ENCODE measurements at regions not wholly inside any gene's neighbourhood (a gene's known extent, or its start where the extent isn't known, plus 50 kb on each side); places are given as distances from the start of the nearest gene placed in this dataset.

- no peaks in the 10 kb centered on the region for H3K36me3 Mint-ChIP-seq
- intact Hi-C loops (cut with micrococcal nuclease): no loop called here
- H3K9me3 Mint-ChIP-seq: no peaks in the 10 kb centered on the region
- Histone ChIP-seq H3K4me3 (ENCODE audit: low read length) (no peak overlapping the region), H3K27me3 (ENCODE audit: control insufficient read depth in 2 of 2, insufficient read depth in 2 of 2, low read length in 2 of 2) (no peaks in the 10 kb centered on the region), H3K36me3 (ENCODE audit: control insufficient read depth in 2 of 3, insufficient read depth in 3 of 3, low read length in 3 of 3) (no peaks in the 10 kb centered on the region), H3K9me3 (ENCODE audit: control insufficient read depth in 2 of 3, low read length in 3 of 3) (no peaks in the 10 kb centered on the region), H3K27ac (ENCODE audit: low read depth, low read length) (no peak overlapping the region), H3K4me1 (ENCODE audit: control insufficient read depth in 2 of 2, insufficient read depth in 2 of 2, low read length in 2 of 2) (no peaks in the 10 kb centered on the region)
- ChIA-PET CTCF (no interaction called here), POLR2A (no interaction called here)
- no peaks in the 10 kb centered on the region for H3K27me3 Mint-ChIP-seq
- peak overlapping the region in 1 of 9 donors; percentile 78 for H3K27ac Mint-ChIP-seq
- DNase-seq (no peak), ATAC-seq (no peak)
- H3K4me1 Mint-ChIP-seq: peaks cover 0 to 3% (median 0%) of the 10 kb centered on the region in 7 donors
- H3K4me3 Mint-ChIP-seq: no peak overlapping the region
Observed at GRCh38 chr10:78911533-78912340, 157.0 kb upstream of the ZMIZ1 start.

GRCh38 chr10:78912361-78913218 is 156.2 kb upstream of the ZMIZ1 start:
- Mint-ChIP-seq H3K9me3 (no peaks in the 10 kb centered on the region), H3K36me3 (no peaks in the 10 kb centered on the region), H3K27me3 (peaks cover 0 to 5% (median 0%) of the 10 kb centered on the region in 5 donors), H3K4me1 (peaks cover 0 to 2% (median 0%) of the 10 kb centered on the region in 7 donors), H3K27ac (peak overlapping the region in 1 of 9 donors; percentile 17), H3K4me3 (no peak overlapping the region)
- Histone ChIP-seq H3K4me3 (ENCODE audit: low read length) (no peak overlapping the region), H3K27me3 (ENCODE audit: control insufficient read depth in 2 of 2, insufficient read depth in 2 of 2, low read length in 2 of 2) (no peaks in the 10 kb centered on the region), H3K36me3 (ENCODE audit: control insufficient read depth in 2 of 3, insufficient read depth in 3 of 3, low read length in 3 of 3) (no peaks in the 10 kb centered on the region), H3K4me1 (ENCODE audit: control insufficient read depth in 2 of 2, insufficient read depth in 2 of 2, low read length in 2 of 2) (no peaks in the 10 kb centered on the region), H3K9me3 (ENCODE audit: control insufficient read depth in 2 of 3, low read length in 3 of 3) (no peaks in the 10 kb centered on the region), H3K27ac (ENCODE audit: low read depth, low read length) (no peak overlapping the region)
- POLR2A ChIA-PET: no interaction called here
- CTCF ChIA-PET: no interaction called here
- DNase-seq (no peak), ATAC-seq (no peak)
- intact Hi-C loops (cut with micrococcal nuclease): no loop called here

- peaks cover 0 to 2% (median 0%) of the 10 kb centered on the region in 7 donors for H3K4me1 Mint-ChIP-seq
- CTCF ChIA-PET: no interaction called here
- intact Hi-C loops (cut with micrococcal nuclease): no loop called here
- Histone ChIP-seq H3K27ac (ENCODE audit: low read depth, low read length) (no peak overlapping the region), H3K4me3 (ENCODE audit: low read length) (no peak overlapping the region), H3K9me3 (ENCODE audit: control insufficient read depth in 2 of 3, low read length in 3 of 3) (no peaks in the 10 kb centered on the region), H3K36me3 (ENCODE audit: control insufficient read depth in 2 of 3, insufficient read depth in 3 of 3, low read length in 3 of 3) (no peaks in the 10 kb centered on the region), H3K4me1 (ENCODE audit: control insufficient read depth in 2 of 2, insufficient read depth in 2 of 2, low read length in 2 of 2) (no peaks in the 10 kb centered on the region), H3K27me3 (ENCODE audit: control insufficient read depth in 2 of 2, insufficient read depth in 2 of 2, low read length in 2 of 2) (no peaks in the 10 kb centered on the region)
- H3K36me3 Mint-ChIP-seq: no peaks in the 10 kb centered on the region
- peaks cover 0 to 8% (median 0%) of the 10 kb centered on the region in 5 donors for H3K27me3 Mint-ChIP-seq
- POLR2A ChIA-PET: no interaction called here
- H3K4me3 Mint-ChIP-seq: no peak overlapping the region
- DNase-seq (no peak), ATAC-seq (no peak)
- no peak overlapping the region for H3K27ac Mint-ChIP-seq
- no peaks in the 10 kb centered on the region for H3K9me3 Mint-ChIP-seq
Observed at GRCh38 chr10:78913219-78914059, 155.3 kb upstream of the ZMIZ1 start.

GRCh38 chr10:78914060-78914378 is 154.7 kb upstream of the ZMIZ1 start:
- Histone ChIP-seq H3K36me3 (ENCODE audit: control insufficient read depth in 2 of 3, insufficient read depth in 3 of 3, low read length in 3 of 3) (no peaks in the 10 kb centered on the region), H3K4me1 (ENCODE audit: control insufficient read depth in 2 of 2, insufficient read depth in 2 of 2, low read length in 2 of 2) (no peaks in the 10 kb centered on the region), H3K4me3 (ENCODE audit: low read length) (no peak overlapping the region), H3K27me3 (ENCODE audit: control insufficient read depth in 2 of 2, insufficient read depth in 2 of 2, low read length in 2 of 2) (no peaks in the 10 kb centered on the region), H3K9me3 (ENCODE audit: control insufficient read depth in 2 of 3, low read length in 3 of 3) (no peaks in the 10 kb centered on the region), H3K27ac (ENCODE audit: low read depth, low read length) (no peak overlapping the region)
- no peaks in the 10 kb centered on the region for H3K36me3 Mint-ChIP-seq
- CTCF ChIA-PET: no interaction called here
- no peak overlapping the region for H3K27ac Mint-ChIP-seq
- DNase-seq (no peak), ATAC-seq (no peak)
- no peaks in the 10 kb centered on the region for H3K9me3 Mint-ChIP-seq
- H3K4me3 Mint-ChIP-seq: no peak overlapping the region
- POLR2A ChIA-PET: no interaction called here
- intact Hi-C loops (cut with micrococcal nuclease): no loop called here
- peaks cover 0 to 2% (median 0%) of the 10 kb centered on the region in 7 donors for H3K4me1 Mint-ChIP-seq
- H3K27me3 Mint-ChIP-seq: peaks cover 0 to 8% (median 0%) of the 10 kb centered on the region in 5 donors

GRCh38 chr10:78914502-78915189 is 154.1 kb upstream of the ZMIZ1 start:
- Mint-ChIP-seq H3K27me3 (peaks cover 0 to 8% (median 0%) of the 10 kb centered on the region in 5 donors), H3K27ac (no peak overlapping the region), H3K9me3 (no peaks in the 10 kb centered on the region), H3K4me3 (no peak overlapping the region), H3K36me3 (no peaks in the 10 kb centered on the region), H3K4me1 (peaks cover 0 to 2% (median 0%) of the 10 kb centered on the region in 7 donors)
- DNase-seq: no peak
- Histone ChIP-seq H3K27ac (ENCODE audit: low read depth, low read length) (no peak overlapping the region), H3K27me3 (ENCODE audit: control insufficient read depth in 2 of 2, insufficient read depth in 2 of 2, low read length in 2 of 2) (no peaks in the 10 kb centered on the region), H3K4me1 (ENCODE audit: control insufficient read depth in 2 of 2, insufficient read depth in 2 of 2, low read length in 2 of 2) (no peaks in the 10 kb centered on the region), H3K36me3 (ENCODE audit: control insufficient read depth in 2 of 3, insufficient read depth in 3 of 3, low read length in 3 of 3) (no peaks in the 10 kb centered on the region), H3K4me3 (ENCODE audit: low read length) (no peak overlapping the region), H3K9me3 (ENCODE audit: control insufficient read depth in 2 of 3, low read length in 3 of 3) (no peaks in the 10 kb centered on the region)
- ATAC-seq: no peak
- intact Hi-C loops (cut with micrococcal nuclease): no loop called here
- CTCF ChIA-PET: no interaction called here
- POLR2A ChIA-PET: no interaction called here

- ChIA-PET POLR2A (no interaction called here), CTCF (no interaction called here)
- H3K9me3 Mint-ChIP-seq: no peaks in the 10 kb centered on the region
- no peaks in the 10 kb centered on the region for H3K36me3 Mint-ChIP-seq
- ATAC-seq (no peak), DNase-seq (no peak)
- no peak overlapping the region for H3K4me3 Mint-ChIP-seq
- H3K4me1 Mint-ChIP-seq: peaks cover 0 to 2% (median 0%) of the 10 kb centered on the region in 7 donors
- Histone ChIP-seq H3K27ac (ENCODE audit: low read depth, low read length) (no peak overlapping the region), H3K36me3 (ENCODE audit: control insufficient read depth in 2 of 3, insufficient read depth in 3 of 3, low read length in 3 of 3) (no peaks in the 10 kb centered on the region), H3K27me3 (ENCODE audit: control insufficient read depth in 2 of 2, insufficient read depth in 2 of 2, low read length in 2 of 2) (no peaks in the 10 kb centered on the region), H3K4me3 (ENCODE audit: low read length) (no peak overlapping the region), H3K9me3 (ENCODE audit: control insufficient read depth in 2 of 3, low read length in 3 of 3) (no peaks in the 10 kb centered on the region), H3K4me1 (ENCODE audit: control insufficient read depth in 2 of 2, insufficient read depth in 2 of 2, low read length in 2 of 2) (no peaks in the 10 kb centered on the region)
- peaks cover 0 to 12% (median under 1%) of the 10 kb centered on the region in 5 donors for H3K27me3 Mint-ChIP-seq
- intact Hi-C loops (cut with micrococcal nuclease): no loop called here
- H3K27ac Mint-ChIP-seq: no peak overlapping the region
Observed at GRCh38 chr10:78915190-78915518, 153.6 kb upstream of the ZMIZ1 start.

Data from naive thymus-derived CD4-positive, alpha-beta T cell (primary cell).